ENCODE measurements at regions not wholly inside any gene's neighbourhood (a gene's known extent, or its start where the extent isn't known, plus 50 kb on each side); places are given as distances from the start of the nearest gene placed in this dataset.

- no peak for DNase-seq
These were observed 445.7 kb downstream of the TOX3 start for GRCh38 chr16:52101246-52101645.

- DNase-seq: no peak
These were observed 447.6 kb downstream of the TOX3 start for GRCh38 chr16:52099382-52099781.

DNA sequence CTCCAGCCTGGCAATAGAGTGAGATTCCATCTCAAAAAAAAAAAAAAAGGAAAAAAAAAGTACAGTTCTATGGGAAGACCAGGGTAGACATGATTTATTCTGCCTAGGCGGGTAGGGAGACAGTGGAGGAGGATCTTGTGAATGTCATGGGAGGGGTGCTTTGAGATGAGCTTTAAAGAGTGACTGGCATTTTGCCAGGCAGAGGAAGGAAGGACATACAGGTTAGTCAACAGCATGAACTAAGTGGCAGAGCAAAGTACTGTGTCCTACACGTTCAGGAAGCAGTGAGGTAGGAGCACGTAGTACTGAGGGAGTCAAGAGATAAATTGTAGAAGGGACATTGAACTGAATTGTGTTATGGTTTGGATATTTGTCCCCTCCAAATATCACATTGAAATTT lies 451.5 kb downstream of the TOX3 start:
- no peak for DNase-seq

DNA sequence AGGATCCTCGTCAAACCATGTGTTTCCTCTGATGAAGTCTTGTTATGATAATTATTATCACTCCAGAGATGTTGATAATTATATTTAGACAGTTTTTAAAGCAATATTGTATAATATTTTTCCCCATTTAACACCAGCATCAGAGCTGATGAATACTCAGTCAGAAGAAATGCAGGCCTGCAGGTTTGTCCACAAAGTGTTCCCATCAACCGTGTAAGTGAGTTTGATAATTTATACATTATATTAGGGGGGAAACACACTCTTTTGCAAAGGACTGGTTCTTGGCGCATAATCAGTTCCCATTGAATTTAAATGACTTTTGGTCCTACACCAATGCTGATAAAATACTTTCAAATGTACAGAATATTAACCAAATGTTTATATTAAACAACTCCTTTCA lies 454.8 kb downstream of the TOX3 start:
- no peak for DNase-seq

DNA sequence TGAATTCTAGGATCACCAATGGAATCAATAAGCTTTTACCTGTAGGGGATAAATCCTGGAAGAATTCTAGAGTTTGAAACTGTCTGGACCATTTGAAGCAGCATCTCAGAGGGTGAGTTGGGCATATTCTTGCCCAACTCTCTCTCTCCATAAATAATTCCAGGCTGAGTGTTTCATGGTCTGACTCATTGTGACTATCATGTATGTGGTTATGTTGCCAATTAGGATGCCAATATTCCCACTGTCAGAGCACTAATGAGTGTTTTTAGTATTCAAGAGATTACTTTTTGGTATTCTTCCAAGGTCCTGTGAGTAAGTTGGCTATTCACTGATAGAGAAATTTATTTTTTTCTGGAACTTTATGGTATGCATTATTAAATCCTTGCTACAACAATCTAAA lies 456.9 kb downstream of the TOX3 start:
- DNase-seq: no peak

DNA sequence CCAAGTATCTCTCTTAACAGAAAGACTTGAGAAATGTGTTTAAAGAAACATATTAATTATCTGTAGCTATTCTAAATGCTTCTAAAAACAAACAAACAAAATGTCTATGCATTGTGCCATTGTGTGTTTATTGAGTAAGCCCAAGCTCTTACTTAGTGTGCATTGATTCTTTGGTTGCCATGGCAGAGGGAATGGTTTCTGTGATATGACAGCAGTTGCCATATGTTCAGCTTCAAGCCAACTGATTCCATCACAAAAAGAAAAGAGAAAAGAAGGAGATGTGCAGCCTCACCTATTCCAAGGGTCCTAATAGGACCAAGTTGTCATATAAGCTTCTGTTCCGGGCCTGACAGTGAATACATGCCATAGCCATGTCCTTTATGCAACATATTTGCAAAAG lies 457.5 kb downstream of the TOX3 start:
- DNase-seq: no peak

DNA sequence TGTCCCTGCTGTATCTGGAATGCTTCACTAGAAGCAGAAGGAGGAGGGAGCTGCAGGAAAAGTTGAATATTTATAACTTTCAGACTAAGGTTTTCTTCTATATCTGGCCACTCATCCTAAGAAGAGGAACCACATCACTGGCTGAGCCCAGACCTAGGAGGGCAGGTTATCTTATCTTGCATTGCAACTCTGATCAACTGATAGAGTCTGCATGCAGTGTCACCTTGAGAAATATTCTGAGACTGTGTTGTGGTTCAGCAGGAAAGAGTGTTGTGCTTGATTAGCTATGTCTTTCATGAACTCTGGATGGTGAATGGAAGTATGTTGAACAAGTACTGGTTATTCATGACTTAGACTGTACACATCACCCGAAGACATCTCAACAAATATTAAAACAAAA lies 460.0 kb downstream of the TOX3 start:
- no peak for DNase-seq

DNA sequence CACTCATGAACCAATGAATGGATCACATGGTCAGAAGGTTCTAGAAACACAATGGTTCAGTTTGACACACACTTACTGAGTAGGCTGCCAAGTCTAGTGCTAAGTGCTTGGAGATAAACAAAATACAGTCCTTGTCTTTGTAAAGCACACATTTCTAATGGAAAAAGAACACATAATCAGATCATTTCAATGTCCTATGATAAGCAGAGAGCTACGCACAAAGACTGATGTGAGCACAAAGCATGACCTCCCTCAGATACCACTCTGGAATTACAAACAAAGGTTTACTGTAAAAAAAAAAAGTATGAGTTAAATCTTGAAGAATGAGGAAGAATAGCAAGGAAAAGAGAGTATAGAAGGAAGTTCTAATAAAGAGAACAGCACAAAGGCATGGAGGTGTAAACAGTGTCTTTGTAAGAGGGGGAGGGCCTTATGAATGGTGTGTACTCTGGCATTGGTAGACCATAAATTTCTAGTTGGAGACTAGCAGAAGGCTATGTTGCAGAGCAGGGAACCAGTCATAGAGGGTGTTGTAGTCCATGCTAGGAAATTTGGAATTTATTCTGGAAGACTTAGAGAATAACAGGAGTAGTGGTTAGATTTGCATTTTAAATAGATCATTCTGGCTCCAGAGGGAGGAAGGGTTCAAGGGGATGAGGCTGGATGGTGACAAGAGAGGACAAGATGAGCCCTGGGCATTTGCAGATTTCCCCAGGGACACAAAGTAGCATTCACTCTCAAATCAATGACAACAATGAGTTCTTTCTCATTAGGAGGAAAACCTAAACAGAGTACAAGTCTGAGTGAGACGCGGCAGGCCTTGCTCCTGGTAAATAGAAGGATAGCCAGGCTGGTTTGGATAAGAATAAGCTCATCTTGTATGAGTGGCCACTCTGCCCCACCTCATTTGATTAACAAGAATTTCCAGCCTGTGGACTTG lies 468.0 kb downstream of the TOX3 start:
- DNase-seq: no peak

DNA sequence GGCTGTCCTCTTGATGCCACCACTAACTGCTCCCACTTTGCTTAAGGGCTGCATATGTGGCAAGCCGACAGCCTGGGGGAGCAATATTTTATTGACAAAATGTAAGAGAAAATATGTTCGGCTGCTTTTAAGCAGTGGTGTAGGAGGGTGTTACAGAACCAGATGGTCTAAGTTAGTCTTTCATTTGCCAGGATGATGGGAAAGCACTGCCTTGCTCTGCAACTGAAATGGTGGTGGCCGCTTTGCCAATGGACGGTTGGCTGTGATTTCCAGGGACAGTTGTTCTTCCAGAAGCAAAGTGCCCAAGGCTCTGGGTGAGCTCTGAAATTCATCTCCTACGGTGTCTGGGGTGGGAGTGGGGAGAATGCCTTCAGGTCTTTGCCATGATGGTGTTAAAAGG lies 469.3 kb downstream of the TOX3 start:
- no peak for DNase-seq

GRCh38 chr16:52076801-52077201 lies 470.1 kb downstream of the TOX3 start:
- DNase-seq: no peak

DNA sequence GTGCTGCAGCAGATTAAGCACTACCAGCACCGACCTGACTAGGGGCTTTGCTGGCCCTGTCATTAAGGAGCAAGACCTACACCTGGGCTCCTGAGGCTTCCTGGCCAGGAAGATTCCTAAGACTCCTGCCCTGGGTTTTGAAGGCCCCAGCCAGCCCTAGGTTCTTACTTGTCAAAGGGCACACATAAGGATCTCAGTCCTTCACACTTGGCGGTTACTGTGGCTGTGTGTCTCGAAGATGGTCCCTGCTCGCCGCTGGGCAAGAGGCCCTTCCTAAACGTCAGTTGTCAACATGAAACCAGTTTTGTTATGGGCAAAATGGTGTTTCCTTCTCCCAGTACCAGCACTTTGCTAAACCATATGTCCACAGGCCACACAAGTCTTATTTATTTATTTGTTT lies 470.6 kb downstream of the TOX3 start:
- DNase-seq: no peak

GRCh38 chr16:52074133-52074532 lies 472.8 kb downstream of the TOX3 start:
- DNase-seq: no peak

GRCh38 chr16:52073024-52073423 lies 473.9 kb downstream of the TOX3 start:
- DNase-seq: no peak

DNA sequence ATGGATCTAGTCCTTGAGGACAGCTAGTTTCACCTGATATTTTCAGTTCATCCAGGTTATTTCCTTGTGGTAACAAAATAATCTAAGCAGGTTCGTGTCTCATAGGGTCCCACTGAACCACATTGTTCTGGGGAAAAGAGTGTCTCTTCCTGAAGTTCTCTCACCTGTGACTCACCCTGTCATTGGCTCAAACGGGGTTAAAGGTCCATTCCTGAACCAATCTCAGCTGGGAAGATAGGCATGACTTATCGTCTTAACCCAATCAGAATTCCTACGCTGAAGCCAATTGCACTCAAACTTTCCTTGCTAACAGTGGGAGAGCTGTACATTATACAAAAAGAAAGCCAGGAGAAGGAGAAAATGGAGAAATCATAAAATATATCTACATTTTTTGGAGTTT lies 475.8 kb downstream of the TOX3 start:
- DNase-seq: no peak

DNA sequence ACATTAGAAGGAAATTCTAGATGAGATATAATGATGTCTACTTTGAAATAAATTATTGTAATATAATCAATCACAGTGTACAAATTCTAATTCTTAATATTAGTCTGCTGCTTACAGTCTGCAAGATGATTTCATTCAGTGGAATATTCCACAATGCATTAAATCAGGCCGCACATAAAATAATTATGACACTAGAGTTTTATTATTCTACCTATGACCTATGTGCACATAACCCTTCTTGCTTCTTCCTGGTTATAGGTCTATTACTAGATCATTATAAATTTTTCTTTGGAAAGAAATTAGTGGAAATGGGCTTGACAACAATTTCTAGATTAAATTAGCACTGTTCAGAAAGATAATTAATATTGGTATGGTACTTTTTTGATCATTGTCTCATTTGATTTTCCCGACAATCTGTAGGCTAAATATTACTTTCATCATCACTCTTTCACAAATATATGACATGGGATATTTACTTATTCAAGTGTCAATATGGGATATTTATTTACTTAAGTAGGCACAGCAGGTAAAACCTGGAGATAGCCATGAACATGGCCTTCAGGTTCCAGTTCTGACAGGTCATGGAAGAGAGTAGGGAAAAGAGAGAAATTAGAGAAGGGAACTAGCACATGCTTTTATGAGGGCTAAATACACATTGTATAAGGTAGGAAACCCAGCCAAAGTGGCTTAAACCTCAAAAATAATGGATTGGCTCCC lies 476.4 kb downstream of the TOX3 start:
- DNase-seq: no peak

GRCh38 chr16:52069866-52070265 lies 477.1 kb downstream of the TOX3 start:
- no peak for DNase-seq

GRCh38 chr16:52068447-52069074 lies 478.4 kb downstream of the TOX3 start:
- DNase-seq: no peak

DNA sequence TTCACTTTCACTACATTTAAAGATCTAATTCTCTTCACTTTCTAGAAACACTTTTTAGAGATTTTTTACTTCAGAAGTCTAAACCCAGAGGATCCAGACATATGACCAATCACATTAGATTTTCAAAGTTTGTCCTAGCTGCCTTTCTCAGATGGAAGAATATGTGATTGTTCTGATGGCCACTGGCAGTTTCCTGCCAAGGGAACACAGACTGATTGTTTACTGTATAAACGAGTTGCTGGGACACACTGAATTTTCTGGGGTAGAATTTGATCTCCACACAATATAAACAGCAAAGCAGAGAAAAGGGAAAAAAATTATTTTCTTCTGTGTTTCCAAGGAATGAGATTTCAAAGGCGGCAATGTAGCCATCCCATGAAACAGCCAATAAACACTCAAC lies 480.0 kb downstream of the TOX3 start:
- DNase-seq: no peak

DNA sequence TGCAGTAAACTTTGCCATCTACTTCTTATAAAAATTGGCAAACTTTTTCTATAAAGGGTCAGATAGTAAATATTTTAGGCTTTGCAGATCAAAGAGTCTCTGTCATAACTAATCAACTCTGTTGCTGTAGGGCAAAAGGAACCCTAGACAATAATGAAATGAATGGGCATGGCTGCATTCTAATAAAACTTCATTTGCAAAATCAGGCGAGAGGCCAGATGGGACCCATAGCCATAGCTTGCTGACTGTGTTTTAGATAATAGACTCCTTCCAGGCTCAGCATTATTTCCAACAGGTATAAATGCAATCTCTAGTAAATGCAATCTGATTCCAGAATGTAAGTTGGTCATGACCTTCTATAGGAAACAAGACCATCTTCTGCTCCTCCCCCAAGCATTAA lies 490.7 kb downstream of the TOX3 start:
- DNase-seq: no peak

DNA sequence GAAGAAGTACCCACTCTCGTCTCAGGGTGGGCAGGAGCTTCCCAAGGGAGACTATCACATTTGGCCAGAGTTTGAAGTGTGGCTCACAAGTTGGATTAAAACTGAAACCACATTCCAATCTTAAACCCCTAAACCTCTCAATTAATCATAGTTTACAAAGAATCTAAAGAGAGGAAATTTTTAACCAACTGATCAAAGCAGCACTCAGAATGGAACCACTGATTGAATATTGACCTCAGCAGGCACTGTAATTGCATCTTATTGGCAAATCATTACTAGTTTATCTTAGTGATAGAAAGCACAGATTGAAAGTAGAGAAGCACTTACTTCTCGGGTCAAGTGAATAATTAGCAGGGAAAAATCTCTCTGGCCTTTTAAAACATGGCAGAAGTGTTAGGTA lies 491.6 kb downstream of the TOX3 start:
- no peak for DNase-seq

- no peak for DNase-seq
These were observed 492.6 kb downstream of the TOX3 start for GRCh38 chr16:52054326-52054725.

DNA sequence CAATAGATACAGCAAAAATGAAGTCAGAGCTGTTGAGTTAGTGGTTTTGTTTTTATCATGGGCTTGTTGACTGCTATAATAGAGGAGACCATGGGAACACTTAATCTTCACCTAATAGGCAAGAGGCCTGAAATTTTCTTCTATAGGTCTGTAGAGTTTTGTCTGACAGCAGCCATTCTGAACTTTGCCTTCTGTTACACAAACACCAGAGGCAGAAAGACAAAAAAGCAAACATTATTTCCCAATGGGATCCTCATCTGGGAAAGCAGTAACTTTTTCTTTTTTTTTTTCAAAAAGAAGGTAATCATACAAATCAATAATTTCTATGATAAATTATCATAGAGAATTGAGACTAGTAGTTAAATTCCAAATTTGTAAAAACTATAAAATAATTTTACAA lies 494.1 kb downstream of the TOX3 start:
- no peak for DNase-seq

- DNase-seq: no peak
These were observed 495.4 kb downstream of the TOX3 start for GRCh38 chr16:52051414-52052172.

All from stimulated activated CD4-positive, alpha-beta T cell treated with anti-CD3 and anti-CD28 coated beads, Interleukin-4, amount 100 ng/mL, for 4 hours (primary cell).